ENCODE measurements at regions not wholly inside any gene's neighbourhood (a gene's known extent, or its start where the extent isn't known, plus 50 kb on each side); places are given as distances from the start of the nearest gene placed in this dataset.

- no peak for DNase-seq
- ATAC-seq (ENCODE audit: low read depth), result no peak
- H3K79me2 ChIP-seq (ENCODE audit: control insufficient read depth, insufficient read depth, low read length), result no peaks in the 10 kb centered on the region
- Mint-ChIP-seq H3K4me1 (no peaks in the 10 kb centered on the region), H3K27ac (no peak overlapping the region), H3K27me3 (no peaks in the 10 kb centered on the region), H3K9me3 (ENCODE audit: insufficient read depth) (peaks cover 3% of the 10 kb centered on the region), H3K4me3 (no peak overlapping the region)
- WGBS (ENCODE audit: insufficient coverage), result 50% methylated on average over 1 of the region's 2 CpGs
- ChIA-PET CTCF (no interaction called here), POLR2A (no interaction called here)
- H3K4me1 ChIP-seq (ENCODE audit: control insufficient read depth in 2 of 2, insufficient read depth in 2 of 2, low read length in 2 of 2), result no peaks in the 10 kb centered on the region
- H4K20me1 ChIP-seq (ENCODE audit: control insufficient read depth, insufficient read depth, low read length, poor library complexity, severe bottlenecking), result no peaks in the 10 kb centered on the region
- H3K4me2 ChIP-seq (replicated peaks; ENCODE audit: low read depth, low read length, poor library complexity, severe bottlenecking), result no peak overlapping the region
- no peak overlapping the region for H3K27ac ChIP-seq (ENCODE audit: low read length in 2 of 2)
- no peak overlapping the region for H2AFZ ChIP-seq (ENCODE audit: insufficient read depth, low read depth, low read length, poor library complexity, severe bottlenecking)
- H3K36me3 ChIP-seq (replicated peaks in 1 of 2; ENCODE audit: control extremely low read depth in 1 of 2, control insufficient read depth in 1 of 2, extremely low read depth in 1 of 2, insufficient read depth in 2 of 2, low read length in 1 of 2), result no peaks in the 10 kb centered on the region
- intact Hi-C loops (cut with micrococcal nuclease), result no loop called here
- H3K27me3 ChIP-seq (replicated peaks in 1 of 4; ENCODE audit: control extremely low read depth in 1 of 4, control insufficient read depth in 3 of 4, insufficient read depth in 4 of 4, low read length in 3 of 4), result no peaks in the 10 kb centered on the region
- H3K4me3 ChIP-seq (ENCODE audit: control extremely low read depth in 1 of 5, extremely low read depth in 1 of 5, insufficient read depth in 1 of 5, low read depth in 2 of 5, low read length in 4 of 5), result no peak overlapping the region
- no peaks in the 10 kb centered on the region for H3K9me3 ChIP-seq (ENCODE audit: control extremely low read depth in 1 of 3, control insufficient read depth in 2 of 3, insufficient read depth in 1 of 3, low read length in 2 of 3)
- no peak overlapping the region for H3K9ac ChIP-seq (ENCODE audit: low read length)
- TF ChIP-seq CTCF (IDR thresholded peaks at IDR 0.05), result no peak
Measured at GRCh38 chr21:27390384-27390783, 423.5 kb upstream of the ADAMTS5 start.

GRCh38 chr21:27388825-27389224 is 421.9 kb upstream of the ADAMTS5 start:
- TF ChIP-seq CTCF (IDR thresholded peaks at IDR 0.05) (no peak), EZH2 (IDR thresholded peaks at IDR 0.05; ENCODE audit: borderline replicate concordance, insufficient read depth, low read depth, low read length, poor library complexity, severe bottlenecking) (no peak)
- Histone ChIP-seq H3K4me3 (ENCODE audit: control extremely low read depth in 1 of 5, extremely low read depth in 1 of 5, insufficient read depth in 1 of 5, low read depth in 2 of 5, low read length in 4 of 5) (no peak overlapping the region), H3K4me2 (replicated peaks; ENCODE audit: low read depth, low read length, poor library complexity, severe bottlenecking) (no peak overlapping the region), H3K36me3 (replicated peaks in 1 of 2; ENCODE audit: control extremely low read depth in 1 of 2, control insufficient read depth in 1 of 2, extremely low read depth in 1 of 2, insufficient read depth in 2 of 2, low read length in 1 of 2) (no peaks in the 10 kb centered on the region), H3K9ac (ENCODE audit: low read length) (no peak overlapping the region), H2AFZ (ENCODE audit: insufficient read depth, low read depth, low read length, poor library complexity, severe bottlenecking) (no peak overlapping the region), H4K20me1 (ENCODE audit: control insufficient read depth, insufficient read depth, low read length, poor library complexity, severe bottlenecking) (no peaks in the 10 kb centered on the region), H3K79me2 (ENCODE audit: control insufficient read depth, insufficient read depth, low read length) (no peaks in the 10 kb centered on the region), H3K9me3 (ENCODE audit: control extremely low read depth in 1 of 3, control insufficient read depth in 2 of 3, insufficient read depth in 1 of 3, low read length in 2 of 3) (no peaks in the 10 kb centered on the region), H3K27me3 (replicated peaks in 1 of 4; ENCODE audit: control extremely low read depth in 1 of 4, control insufficient read depth in 3 of 4, insufficient read depth in 4 of 4, low read length in 3 of 4) (no peaks in the 10 kb centered on the region), H3K4me1 (ENCODE audit: control insufficient read depth in 2 of 2, insufficient read depth in 2 of 2, low read length in 2 of 2) (no peaks in the 10 kb centered on the region), H3K27ac (ENCODE audit: low read length in 2 of 2) (no peak overlapping the region)
- POLR2A ChIA-PET, result no interaction called here
- ATAC-seq (ENCODE audit: low read depth) (no peak), DNase-seq (no peak)
- H3K27me3 Mint-ChIP-seq, result no peaks in the 10 kb centered on the region
- no peaks in the 10 kb centered on the region for H3K4me1 Mint-ChIP-seq
- intact Hi-C loops (cut with micrococcal nuclease), result no loop called here
- H3K4me3 Mint-ChIP-seq, result no peak overlapping the region
- CTCF ChIA-PET, result no interaction called here
- WGBS (ENCODE audit: insufficient coverage), result no CpG with 5 or more reads among the region's 2 CpGs
- H3K9me3 Mint-ChIP-seq (ENCODE audit: insufficient read depth), result peaks cover 3% of the 10 kb centered on the region
- no peak overlapping the region for H3K27ac Mint-ChIP-seq
